IMR-90 (cell line): ENCODE measurements at regions not wholly inside any gene's neighbourhood (a gene's known extent, or its start where the extent isn't known, plus 50 kb on each side); places are given as distances from the start of the nearest gene placed in this dataset.

Experiments used
- ATAC-seq: fragments of 200-7000 bp; cut with Tn5 transposase; 2 replicates; pipeline ENCODE4 v1.9.1; 2020; ENCODE audit warnings: low read depth, mild to moderate bottlenecking, moderate library complexity
- BruUV-seq: library from RNA; stranded (reverse); fragments of 400-500 nt; replicated peaks from 2 replicates; lab custom pipeline; 2021; lab: Mats Ljungman, UMichigan
- CTCF ChIA-PET: fragments of 300-600 bp; formaldehyde crosslinking; extraction: SDS; loops from one replicate; lab custom pipeline; 2021; ENCODE audit warnings: antibody characterized with exemption; lab: Yijun Ruan, JAX
- POLR2A ChIA-PET: fragments of 300-600 bp; sonication (Branson Sonifier 250); formaldehyde crosslinking; loops from one replicate; lab custom pipeline; 2022; ENCODE audit warnings: antibody characterized with exemption; ENCODE audit not compliant: unreplicated experiment; lab: Charles Lee
- DNase-seq: peaks from one replicate; pipeline ENCODE4 v3.0.0; 2013
- H2AFZ ChIP-seq: replicated peaks from 2 replicates; pipeline ENCODE3; 2013; ENCODE audit warnings: low read length, mild to moderate bottlenecking; ENCODE audit not compliant: poor library complexity
- H2AK5ac ChIP-seq: 2 replicates; pipeline ENCODE4 v1.6.1; 2013; ENCODE audit warnings: low read depth, low read length, inconsistent platforms
- H2AK9ac ChIP-seq: replicated peaks from 2 replicates; pipeline ENCODE3; 2013; ENCODE audit warnings: mild to moderate bottlenecking, low read depth, low read length, moderate library complexity; ENCODE audit not compliant: poor library complexity
- H2BK120ac ChIP-seq: 2 replicates; pipeline ENCODE4 v1.6.1; 2013; ENCODE audit warnings: low read depth, low read length, inconsistent platforms
- H2BK15ac ChIP-seq: 3 replicates; pipeline ENCODE4 v1.6.1; 2013; ENCODE audit warnings: low read depth, low read length, inconsistent platforms
- H2BK20ac ChIP-seq: 2 replicates; pipeline ENCODE4 v1.6.1; 2013; ENCODE audit warnings: low read depth, mild to moderate bottlenecking, inconsistent platforms, low read length, moderate library complexity
- H2BK5ac ChIP-seq: 2 replicates; pipeline ENCODE4 v1.6.1; 2013; ENCODE audit warnings: mild to moderate bottlenecking, low read depth, low read length, inconsistent platforms; ENCODE audit not compliant: poor library complexity, severe bottlenecking
- H3K14ac ChIP-seq: replicated peaks from 2 replicates; pipeline ENCODE4 v1.6.1; 2013; ENCODE audit warnings: low read depth, low read length, inconsistent platforms
- H3K18ac ChIP-seq: 2 replicates; pipeline ENCODE4 v1.6.1; 2013; ENCODE audit warnings: low read depth, low read length, control low read depth
- H3K23ac ChIP-seq: 2 replicates; pipeline ENCODE4 v1.6.1; 2013; ENCODE audit warnings: low read depth, low read length, inconsistent platforms
- H3K27ac ChIP-seq: 2 replicates; pipeline ENCODE4 v1.5.1; 2013; ENCODE audit warnings: mild to moderate bottlenecking, control low read depth, low read length; ENCODE audit not compliant: insufficient read depth
- H3K27me3 ChIP-seq: 2 replicates; pipeline ENCODE4 v1.6.1; 2013; ENCODE audit warnings: low read length; ENCODE audit not compliant: control insufficient read depth, insufficient read depth
- H3K36me3 ChIP-seq: 2 replicates; pipeline ENCODE4 v1.6.1; 2013; ENCODE audit warnings: low read length, mixed read lengths; ENCODE audit not compliant: control insufficient read depth, insufficient read depth
- H3K4ac ChIP-seq: 2 replicates; pipeline ENCODE4 v1.6.1; 2013; ENCODE audit warnings: low read depth, low read length, inconsistent platforms
- H3K4me1 ChIP-seq: 2 replicates; pipeline ENCODE4 v1.6.1; 2013; ENCODE audit warnings: low read length, mixed read lengths; ENCODE audit not compliant: control insufficient read depth, insufficient read depth
- H3K4me2 ChIP-seq: 2 replicates; pipeline ENCODE4 v1.6.1; 2013; ENCODE audit warnings: low read depth, mild to moderate bottlenecking, control low read depth, low read length, moderate library complexity
- H3K4me3 ChIP-seq: 2 replicates; pipeline ENCODE4 v1.5.1; 2013; ENCODE audit warnings: low read depth, mild to moderate bottlenecking, control low read depth, low read length, moderate library complexity; ENCODE audit not compliant: insufficient read depth
- H3K56ac ChIP-seq: 2 replicates; pipeline ENCODE4 v1.6.1; 2013; ENCODE audit warnings: low read length, inconsistent platforms; ENCODE audit not compliant: insufficient read depth; ENCODE audit errors: extremely low read depth
- H3K79me1 ChIP-seq, 2 experiments: 2 replicates each; pipeline ENCODE4 v1.6.1; 2013; ENCODE audit warnings: low read length in 2 of 2, inconsistent platforms in 1 of 2, low read depth in 1 of 2
- H3K9ac ChIP-seq: 2 replicates; pipeline ENCODE4 v1.6.1; 2013; ENCODE audit warnings: low read depth, low read length, control low read depth
- H3K9me1 ChIP-seq: 2 replicates; pipeline ENCODE4 v1.6.1; 2013; ENCODE audit warnings: low read length, inconsistent platforms; ENCODE audit not compliant: insufficient read depth
- H3K9me3 ChIP-seq: 2 replicates; pipeline ENCODE4 v1.6.1; 2013; ENCODE audit warnings: low read length; ENCODE audit not compliant: control insufficient read depth, insufficient read depth
- H4K20me1 ChIP-seq: 2 replicates; pipeline ENCODE4 v1.6.1; 2013; ENCODE audit warnings: low read length, inconsistent platforms; ENCODE audit not compliant: insufficient read depth
- H4K5ac ChIP-seq: 2 replicates; pipeline ENCODE4 v1.6.1; 2013; ENCODE audit warnings: mild to moderate bottlenecking, low read depth, low read length, control low read depth
- H4K8ac ChIP-seq, 2 experiments: 2 replicates each; pipeline ENCODE4 v1.6.1; 2013; ENCODE audit warnings: low read depth in 2 of 2, low read length in 2 of 2, control low read depth in 1 of 2, inconsistent platforms in 1 of 2
- H4K91ac ChIP-seq: 2 replicates; pipeline ENCODE4 v1.6.1; 2013; ENCODE audit warnings: low read depth, low read length, inconsistent platforms; ENCODE audit not compliant: insufficient read depth
- BHLHE40 ChIP-seq: fragments of 150-350 bp; IDR thresholded peaks from 2 replicates; pipeline ENCODE4 v1.6.1; 2016; ENCODE audit warnings: mild to moderate bottlenecking, low read depth, low read length
- CEBPB ChIP-seq: IDR thresholded peaks from 2 replicates; pipeline ENCODE4 v1.6.1; 2012; ENCODE audit warnings: low read depth, low read length, improper control_type of control experiment
- CHD1 ChIP-seq: IDR thresholded peaks from 2 replicates; pipeline ENCODE4 v1.6.1; 2012; ENCODE audit warnings: low read depth, low read length, improper control_type of control experiment
- CTCF ChIP-seq: conservative IDR thresholded peaks from 2 replicates; pipeline ENCODE4 v1.5.1; 2012; ENCODE audit warnings: mild to moderate bottlenecking, low read depth, low read length, improper control_type of control experiment
- ELK1 ChIP-seq: fragments of 150-350 bp; IDR thresholded peaks from 2 replicates; pipeline ENCODE4 v1.6.1; 2016; ENCODE audit warnings: low read depth, mild to moderate bottlenecking, low read length, moderate library complexity, borderline replicate concordance
- FOS ChIP-seq: fragments of 150-350 bp; IDR thresholded peaks from 2 replicates; pipeline ENCODE4 v1.6.1; 2016; ENCODE audit warnings: low read depth, low read length
- MAFK ChIP-seq: IDR thresholded peaks from 2 replicates; pipeline ENCODE4 v1.6.1; 2012; ENCODE audit warnings: low read depth, low read length, improper control_type of control experiment
- MAZ ChIP-seq: IDR thresholded peaks from 2 replicates; pipeline ENCODE4 v1.6.1; 2012; ENCODE audit warnings: low read depth, mild to moderate bottlenecking, low read length, improper control_type of control experiment, moderate library complexity, borderline replicate concordance
- MXI1 ChIP-seq: IDR thresholded peaks from 2 replicates; pipeline ENCODE4 v1.6.1; 2012; ENCODE audit warnings: low read depth, mild to moderate bottlenecking, low read length, moderate library complexity, borderline replicate concordance
- NFE2L2 ChIP-seq: fragments of 150-350 bp; IDR thresholded peaks from 2 replicates; pipeline ENCODE4 v1.6.1; 2016; ENCODE audit warnings: low read depth, mild to moderate bottlenecking, low read length
- POLR2A ChIP-seq: IDR thresholded peaks from 2 replicates; pipeline ENCODE4 v1.6.1; 2012; ENCODE audit warnings: mild to moderate bottlenecking, low read depth, low read length
- RAD21 ChIP-seq: IDR thresholded peaks from 2 replicates; pipeline ENCODE4 v1.6.1; 2012; ENCODE audit warnings: low read length, improper control_type of control experiment
- RCOR1 ChIP-seq: IDR thresholded peaks from 2 replicates; pipeline ENCODE4 v1.6.1; 2012; ENCODE audit warnings: mild to moderate bottlenecking, low read length, improper control_type of control experiment; ENCODE audit not compliant: insufficient replicate concordance
- RFX5 ChIP-seq: IDR thresholded peaks from 2 replicates; pipeline ENCODE4 v1.8.0; 2012; ENCODE audit warnings: low read depth, mild to moderate bottlenecking, low read length, moderate library complexity
- SMC3 ChIP-seq: fragments of 150-350 bp; IDR thresholded peaks from 2 replicates; pipeline ENCODE4 v1.6.1; 2016; ENCODE audit warnings: low read depth, mild to moderate bottlenecking, antibody characterized with exemption, low read length, moderate library complexity
- USF2 ChIP-seq: fragments of 150-350 bp; IDR thresholded peaks from 2 replicates; pipeline ENCODE4 v1.6.1; 2017; ENCODE audit warnings: mild to moderate bottlenecking, antibody characterized with exemption, low read length, low read depth
- WGBS, 2 experiments: methylation state at CpG; one replicate each; pipeline versions ENCODE4 v1.1.5 to v1.1.7; 2013; ENCODE audit warnings: missing lambda C conversion rate in 2 of 2; ENCODE audit not compliant: insufficient read length in 1 of 2; ENCODE audit errors: extremely low coverage in 2 of 2; 5-methylcytosine and 5-hydroxymethylcytosine counted together
- dilution Hi-C: fragments of 300-500 bp; cut with HindIII; formaldehyde crosslinking; loops from one replicate; pipeline ENCODE4 v1.14.3; 2018; ENCODE audit warnings: low sequenced_read_pairs; ENCODE audit not compliant: unreplicated experiment
- in situ Hi-C: fragments of 300-500 bp; cut with MboI; formaldehyde crosslinking; loops from 3 replicates; pipeline ENCODE4 v1.14.3; 2019; ENCODE audit warnings: low sequenced_read_pairs, inconsistent platforms, mixed read lengths
- intact Hi-C: fragments of 100-400 bp; cut with micrococcal nuclease; formaldehyde crosslinking; loops from 2 replicates; pipeline ENCODE4 v1.10.0; 2022

- Histone ChIP-seq H2AFZ (no peak overlapping the region), H3K4me1 (no peaks in the 10 kb centered on the region), H4K91ac (no peak overlapping the region), H3K9ac (no peak overlapping the region), H2BK15ac (no peak overlapping the region), H3K36me3 (no peaks in the 10 kb centered on the region), H3K27me3 (no peaks in the 10 kb centered on the region), H3K56ac (no peak overlapping the region), H3K4me3 (no peak overlapping the region), H2AK9ac (no peak overlapping the region), H3K79me1 (no peaks in the 10 kb centered on the region), H2AK5ac (no peak overlapping the region), H3K4me2 (no peak overlapping the region), H2BK20ac (no peak overlapping the region), H3K9me1 (no peaks in the 10 kb centered on the region), H4K20me1 (no peaks in the 10 kb centered on the region), H2BK5ac (no peak overlapping the region), H3K23ac (no peak overlapping the region), H2BK120ac (no peak overlapping the region), H3K9me3 (peaks cover 7% of the 10 kb centered on the region; the same call in 1 of the 2 replicates), H4K5ac (no peak overlapping the region), H3K4ac (no peak overlapping the region), H4K8ac (no peak overlapping the region), H3K18ac (no peak overlapping the region), H3K14ac (no peak overlapping the region), H3K27ac (no peak overlapping the region)
- ChIA-PET CTCF (no interaction called here), POLR2A (no interaction called here)
- DNase-seq (peak; percentile 41), ATAC-seq (no peak)
- no TSS peak for BruUV-seq
- TF ChIP-seq MAZ (no peak), RFX5 (no peak), CTCF (no peak), RCOR1 (no peak), MAFK (no peak), POLR2A (no peak), SMC3 (no peak), BHLHE40 (no peak), CEBPB (no peak), ELK1 (no peak), NFE2L2 (no peak), FOS (no peak), MXI1 (no peak), USF2 (no peak), RAD21 (no peak), CHD1 (no peak)
- no CpG with 5 or more reads among the region's 1 CpG for WGBS, 2 experiments
- intact Hi-C loops (no loop called here), in situ Hi-C loops (no loop called here), dilution Hi-C loops (no loop called here)
These were observed 177.9 kb upstream of the RAB6C start for GRCh38 chr2:129801575-129801974.
